ENCODE measurements at regions not wholly inside any gene's neighbourhood (a gene's known extent, or its start where the extent isn't known, plus 50 kb on each side); places are given as distances from the start of the nearest gene placed in this dataset.
"Not testable (repeated sequence)": the region's sequence is repeated elsewhere in the genome, so short reads cannot be mapped to it uniquely, and the experiment has no call there.

DNA sequence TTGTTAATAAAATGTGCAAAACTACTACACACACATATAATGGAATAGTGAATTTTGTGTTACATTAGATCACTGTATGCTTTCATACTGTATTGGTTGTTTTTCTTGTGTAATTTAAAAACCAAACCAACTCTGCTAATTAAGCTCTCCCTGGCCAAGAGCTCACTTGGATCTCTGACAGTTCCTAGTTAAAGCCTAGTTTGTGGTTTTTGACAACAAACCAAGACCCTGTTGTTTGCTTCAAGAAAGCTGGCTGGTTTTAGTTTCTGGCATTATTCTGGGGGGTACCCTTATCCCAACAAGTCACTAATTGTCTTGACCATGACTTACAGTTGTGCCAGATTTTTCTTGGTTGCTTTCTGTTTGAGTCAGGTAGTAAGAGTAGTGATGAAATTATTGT is 121.4 kb upstream of the CXorf66 start:
- no peaks in the 10 kb centered on the region for H3K36me3 ChIP-seq
- no peaks in the 10 kb centered on the region for H3K9me3 ChIP-seq
- intact Hi-C loops (cut with DNase I; ENCODE audit: low total_unique reads) (no loop called here), in situ Hi-C loops (cut with MboI; ENCODE audit: low pct_ligation_motif_present in 1 of 4, low pct_unique_long_range_greater_than_20kb in 1 of 4, low sequenced_read_pairs in 3 of 4) (no loop called here)
- peaks cover 0 to 2% (median 0%) of the 10 kb centered on the region in 4 donors for H3K4me1 ChIP-seq
- no peak overlapping the region for H3K27ac ChIP-seq
- H3K27me3 ChIP-seq, result peaks cover 3% of the 10 kb centered on the region
- TF ChIP-seq EP300 (IDR thresholded peaks at IDR 0.05; ENCODE audit: low read depth) (no peak), POLR2A (IDR thresholded peaks at IDR 0.05) (no peak), CTCF (IDR thresholded peaks at IDR 0.05) (no peak), POLR2AphosphoS5 (IDR thresholded peaks at IDR 0.05) (no peak)
- H3K4me3 ChIP-seq, result no peak overlapping the region
- no peak for DNase-seq

- in situ Hi-C loops (cut with MboI; ENCODE audit: low pct_ligation_motif_present in 1 of 4, low pct_unique_long_range_greater_than_20kb in 1 of 4, low sequenced_read_pairs in 3 of 4) (loop anchor here in 1 of 4 donors (5.0 kb wide), 1 partner anchor 62 kb away; no protein-coding TSS in a partner anchor), intact Hi-C loops (cut with DNase I; ENCODE audit: low total_unique reads) (loop anchor here (2.0 kb wide), 1 partner anchor 64 kb away; no protein-coding TSS in a partner anchor)
- not testable (repeated sequence) for H3K4me1 ChIP-seq, H3K9me3 ChIP-seq, H3K4me3 ChIP-seq, H3K27me3 ChIP-seq, H3K27ac ChIP-seq, DNase-seq, H3K36me3 ChIP-seq
- no CpG with 5 or more reads among the region's 2 CpGs for WGBS, 2 donors (ENCODE audit: low coverage in 1 of 2)
Measured at GRCh38 chrX:140074851-140075250, 109.5 kb upstream of the CXorf66 start.

DNA sequence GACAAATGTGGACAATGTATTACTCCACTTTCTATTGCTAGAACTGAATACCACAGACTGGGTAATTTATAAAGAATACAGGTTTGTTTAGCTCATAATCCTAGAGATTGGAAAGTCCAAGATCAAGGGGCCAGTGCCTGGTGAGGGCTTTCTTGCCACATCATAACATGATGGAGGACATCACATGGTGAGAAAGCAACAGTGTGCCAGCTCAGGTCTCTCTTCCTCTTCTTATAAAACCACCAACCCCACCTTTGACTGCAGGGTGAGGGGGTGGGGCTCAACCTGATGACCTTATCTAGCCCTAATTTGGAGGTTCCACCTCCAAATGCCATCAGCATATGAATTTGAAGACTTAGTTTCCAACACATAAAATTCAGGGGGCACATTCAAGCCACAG is 105.7 kb upstream of the CXorf66 start:
- Histone ChIP-seq H3K4me1 (no peaks in the 10 kb centered on the region), H3K4me3 (no peak overlapping the region), H3K27ac (no peak overlapping the region), H3K9me3 (no peaks in the 10 kb centered on the region), H3K27me3 (no peaks in the 10 kb centered on the region), H3K36me3 (no peaks in the 10 kb centered on the region)
- intact Hi-C loops (cut with DNase I; ENCODE audit: low total_unique reads), result no loop called here
- TF ChIP-seq EP300 (IDR thresholded peaks at IDR 0.05; ENCODE audit: low read depth) (no peak), POLR2AphosphoS5 (IDR thresholded peaks at IDR 0.05) (no peak), CTCF (IDR thresholded peaks at IDR 0.05) (no peak), POLR2A (IDR thresholded peaks at IDR 0.05) (no peak)
- no peak for DNase-seq
- in situ Hi-C loops (cut with MboI; ENCODE audit: low pct_ligation_motif_present in 1 of 4, low pct_unique_long_range_greater_than_20kb in 1 of 4, low sequenced_read_pairs in 3 of 4), result no loop called here

DNA sequence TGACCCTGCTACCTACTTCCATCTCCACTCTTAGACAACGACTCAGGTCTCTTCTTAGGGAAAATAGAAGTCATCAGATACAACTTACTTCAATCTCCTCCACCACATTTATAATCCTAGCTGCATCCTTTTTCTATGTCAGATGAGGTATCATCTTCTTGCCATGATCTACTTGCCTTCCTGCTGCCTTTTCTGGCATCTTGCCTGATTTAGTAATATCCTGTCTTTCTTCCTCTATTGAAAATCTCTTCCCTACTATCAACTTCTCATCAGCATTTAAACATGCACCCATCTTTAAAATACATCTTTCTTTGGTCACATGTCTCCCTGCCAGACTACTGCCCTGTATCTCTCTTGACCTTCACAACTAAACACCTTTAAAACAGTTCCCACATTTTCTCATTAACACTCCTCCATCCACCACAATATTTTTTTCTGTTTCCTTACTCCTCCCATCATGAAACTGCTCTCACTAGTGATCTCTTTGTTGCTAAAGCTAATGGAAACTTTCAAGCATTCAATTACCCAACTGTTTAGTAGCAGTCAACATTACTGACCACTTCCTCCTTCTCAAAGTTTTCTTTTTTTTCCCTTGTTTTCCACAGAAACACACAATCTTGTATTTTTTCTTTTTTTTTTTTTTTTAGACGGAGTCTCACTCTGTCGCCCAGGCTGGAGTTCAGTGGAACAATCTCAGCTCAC is 100.8 kb upstream of the CXorf66 start:
- no peaks in the 10 kb centered on the region for H3K4me1 ChIP-seq
- in situ Hi-C loops (cut with MboI; ENCODE audit: low pct_ligation_motif_present in 1 of 4, low pct_unique_long_range_greater_than_20kb in 1 of 4, low sequenced_read_pairs in 3 of 4) (no loop called here), intact Hi-C loops (cut with DNase I; ENCODE audit: low total_unique reads) (no loop called here)
- H3K4me3 ChIP-seq, result no peak overlapping the region
- H3K9me3 ChIP-seq, result no peaks in the 10 kb centered on the region
- H3K36me3 ChIP-seq, result no peaks in the 10 kb centered on the region
- TF ChIP-seq POLR2AphosphoS5 (IDR thresholded peaks at IDR 0.05), result no peak
- TF ChIP-seq EP300 (IDR thresholded peaks at IDR 0.05; ENCODE audit: low read depth), result no peak
- no peak for TF ChIP-seq POLR2A (IDR thresholded peaks at IDR 0.05)
- no peak for TF ChIP-seq CTCF (IDR thresholded peaks at IDR 0.05)
- H3K27me3 ChIP-seq, result no peaks in the 10 kb centered on the region
- WGBS, 2 donors (ENCODE audit: low coverage in 1 of 2), result 60% methylated on average over 3 of the region's 3 CpGs; no CpG with 5 or more reads in 1 of the 2 donors
- no peak for DNase-seq
- no peak overlapping the region for H3K27ac ChIP-seq

- no peak for DNase-seq
- no peak overlapping the region for H3K27ac ChIP-seq
- H3K27me3 ChIP-seq, result no peaks in the 10 kb centered on the region
- in situ Hi-C loops (cut with MboI; ENCODE audit: low pct_ligation_motif_present in 1 of 4, low pct_unique_long_range_greater_than_20kb in 1 of 4, low sequenced_read_pairs in 3 of 4) (no loop called here), intact Hi-C loops (cut with DNase I; ENCODE audit: low total_unique reads) (no loop called here)
- 33% methylated on average over 4 of the region's 4 CpGs; no CpG with 5 or more reads in 1 of the 2 donors for WGBS, 2 donors (ENCODE audit: low coverage in 1 of 2)
- H3K9me3 ChIP-seq, result no peaks in the 10 kb centered on the region
- TF ChIP-seq EP300 (IDR thresholded peaks at IDR 0.05; ENCODE audit: low read depth) (no peak), CTCF (IDR thresholded peaks at IDR 0.05) (no peak), POLR2AphosphoS5 (IDR thresholded peaks at IDR 0.05) (no peak), POLR2A (IDR thresholded peaks at IDR 0.05) (no peak)
- no peaks in the 10 kb centered on the region for H3K4me1 ChIP-seq
- H3K36me3 ChIP-seq, result no peaks in the 10 kb centered on the region
- no peak overlapping the region for H3K4me3 ChIP-seq
Measured at GRCh38 chrX:140064993-140065392, 99.7 kb upstream of the CXorf66 start.

All from transverse colon (tissue), 4 donors.